Duodenal mucosa (tissue), 2 donors: ENCODE measurements at regions not wholly inside any gene's neighbourhood (a gene's known extent, or its start where the extent isn't known, plus 50 kb on each side); places are given as distances from the start of the nearest gene placed in this dataset.

Source experiments
- H3K27ac ChIP-seq: one replicate; pipeline ENCODE4 v1.7.0; 2013; ENCODE audit warnings: low read depth, low read length
- H3K27me3 ChIP-seq, 2 donors: one replicate each; pipeline ENCODE4 v1.7.0; 2013; ENCODE audit warnings: low read length in 2 of 2, control low read depth in 1 of 2; ENCODE audit not compliant: insufficient read depth in 2 of 2, control insufficient read depth in 1 of 2
- H3K36me3 ChIP-seq, 2 donors: one replicate each; pipeline ENCODE4 v1.7.0; 2013; ENCODE audit warnings: low read length in 2 of 2, control low read depth in 1 of 2; ENCODE audit not compliant: insufficient read depth in 2 of 2, control insufficient read depth in 1 of 2
- H3K4me1 ChIP-seq, 2 donors: one replicate each; pipeline ENCODE4 v1.7.0; 2013; ENCODE audit warnings: low read length in 2 of 2, control low read depth in 1 of 2; ENCODE audit not compliant: insufficient read depth in 2 of 2, control insufficient read depth in 1 of 2
- H3K4me3 ChIP-seq, 2 donors: one replicate each; pipeline ENCODE4 v1.7.0; 2013; ENCODE audit warnings: low read length in 2 of 2, low read depth in 1 of 2
- H3K9ac ChIP-seq, 2 donors: one replicate each; pipeline ENCODE4 v1.7.0; 2013; ENCODE audit warnings: low read length in 2 of 2, low read depth in 1 of 2
- H3K9me3 ChIP-seq, 2 donors: one replicate each; pipeline ENCODE4 v1.7.0; 2013; ENCODE audit warnings: low read length in 2 of 2, control low read depth in 1 of 2; ENCODE audit not compliant: control insufficient read depth in 1 of 2

DNA sequence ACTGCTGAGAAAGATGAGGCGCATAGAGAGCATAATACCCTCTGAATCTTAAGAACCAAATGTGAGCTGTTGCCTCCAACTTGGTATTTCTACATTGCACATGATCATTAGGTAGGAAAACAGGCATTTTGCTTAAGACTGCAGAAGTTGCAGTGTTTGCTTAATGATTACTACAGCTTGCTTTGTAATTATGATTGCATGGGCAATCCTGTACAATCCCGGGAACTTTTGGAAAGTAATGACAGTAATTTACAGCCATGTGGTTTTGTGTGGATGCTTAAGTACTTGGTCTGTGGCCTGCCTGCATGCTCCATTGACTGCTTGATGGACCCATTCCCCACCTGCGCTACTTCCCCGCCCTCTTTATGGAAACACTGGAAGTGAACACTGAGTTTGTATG lies 301.1 kb downstream of the DIPK2A start:
- no peak overlapping the region for H3K27ac ChIP-seq
- no peaks in the 10 kb centered on the region for H3K27me3 ChIP-seq
- H3K9ac ChIP-seq: no peak overlapping the region
- H3K9me3 ChIP-seq: no peaks in the 10 kb centered on the region
- H3K36me3 ChIP-seq: no peaks in the 10 kb centered on the region
- H3K4me1 ChIP-seq: no peaks in the 10 kb centered on the region
- no peak overlapping the region for H3K4me3 ChIP-seq

GRCh38 chr3:144273601-144274000 lies 302.0 kb downstream of the DIPK2A start:
- Histone ChIP-seq H3K4me3 (no peak overlapping the region), H3K36me3 (no peaks in the 10 kb centered on the region), H3K27ac (no peak overlapping the region), H3K27me3 (no peaks in the 10 kb centered on the region), H3K9me3 (no peaks in the 10 kb centered on the region), H3K4me1 (no peaks in the 10 kb centered on the region), H3K9ac (no peak overlapping the region)

GRCh38 chr3:144275005-144275404 lies 303.4 kb downstream of the DIPK2A start:
- no peak overlapping the region for H3K27ac ChIP-seq
- no peak overlapping the region for H3K4me3 ChIP-seq
- H3K4me1 ChIP-seq: no peaks in the 10 kb centered on the region
- no peaks in the 10 kb centered on the region for H3K36me3 ChIP-seq
- H3K9ac ChIP-seq: no peak overlapping the region
- H3K9me3 ChIP-seq: no peaks in the 10 kb centered on the region
- H3K27me3 ChIP-seq: no peaks in the 10 kb centered on the region

DNA sequence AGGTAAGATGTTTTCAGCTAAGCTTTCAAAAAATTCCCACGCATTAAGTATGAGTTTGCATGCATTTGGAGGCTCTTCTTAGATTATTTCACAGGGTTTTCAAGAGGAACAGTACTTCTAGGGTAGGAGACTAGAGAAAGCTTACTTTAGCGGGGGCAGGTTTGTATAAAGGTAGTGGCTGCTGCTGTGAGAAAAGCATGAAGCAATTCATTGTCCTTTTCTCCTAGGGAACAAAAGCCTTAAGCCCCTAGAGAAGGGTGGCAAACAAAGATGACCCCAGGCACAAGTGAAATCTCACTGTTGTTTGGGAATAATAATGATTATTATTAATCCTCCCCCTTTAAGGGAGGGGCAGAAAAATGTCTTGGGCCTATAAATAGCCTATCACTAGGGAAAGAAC lies 310.7 kb downstream of the DIPK2A start:
- H3K27ac ChIP-seq: no peak overlapping the region
- H3K9me3 ChIP-seq: no peaks in the 10 kb centered on the region
- H3K27me3 ChIP-seq: no peaks in the 10 kb centered on the region
- H3K36me3 ChIP-seq: no peaks in the 10 kb centered on the region
- H3K4me3 ChIP-seq: no peak overlapping the region
- no peak overlapping the region for H3K9ac ChIP-seq
- no peaks in the 10 kb centered on the region for H3K4me1 ChIP-seq

GRCh38 chr3:144286235-144286910 lies 314.8 kb downstream of the DIPK2A start:
- Histone ChIP-seq H3K9ac (no peak overlapping the region), H3K4me1 (no peaks in the 10 kb centered on the region), H3K4me3 (no peak overlapping the region), H3K9me3 (no peaks in the 10 kb centered on the region), H3K27ac (no peak overlapping the region), H3K27me3 (no peaks in the 10 kb centered on the region), H3K36me3 (no peaks in the 10 kb centered on the region)

GRCh38 chr3:144287001-144287400 lies 315.4 kb downstream of the DIPK2A start:
- Histone ChIP-seq H3K36me3 (no peaks in the 10 kb centered on the region), H3K27me3 (no peaks in the 10 kb centered on the region), H3K9ac (no peak overlapping the region), H3K4me3 (no peak overlapping the region), H3K4me1 (no peaks in the 10 kb centered on the region), H3K27ac (no peak overlapping the region), H3K9me3 (no peaks in the 10 kb centered on the region)

GRCh38 chr3:144289057-144289456 lies 317.4 kb downstream of the DIPK2A start:
- Histone ChIP-seq H3K27me3 (no peaks in the 10 kb centered on the region), H3K27ac (no peak overlapping the region), H3K9ac (no peak overlapping the region), H3K4me3 (no peak overlapping the region), H3K9me3 (no peaks in the 10 kb centered on the region), H3K4me1 (no peaks in the 10 kb centered on the region), H3K36me3 (no peaks in the 10 kb centered on the region)

GRCh38 chr3:144294659-144295538 lies 323.3 kb downstream of the DIPK2A start:
- Histone ChIP-seq H3K9ac (no peak overlapping the region), H3K27ac (no peak overlapping the region), H3K4me1 (no peaks in the 10 kb centered on the region), H3K27me3 (no peaks in the 10 kb centered on the region), H3K36me3 (no peaks in the 10 kb centered on the region), H3K9me3 (no peaks in the 10 kb centered on the region), H3K4me3 (no peak overlapping the region)

DNA sequence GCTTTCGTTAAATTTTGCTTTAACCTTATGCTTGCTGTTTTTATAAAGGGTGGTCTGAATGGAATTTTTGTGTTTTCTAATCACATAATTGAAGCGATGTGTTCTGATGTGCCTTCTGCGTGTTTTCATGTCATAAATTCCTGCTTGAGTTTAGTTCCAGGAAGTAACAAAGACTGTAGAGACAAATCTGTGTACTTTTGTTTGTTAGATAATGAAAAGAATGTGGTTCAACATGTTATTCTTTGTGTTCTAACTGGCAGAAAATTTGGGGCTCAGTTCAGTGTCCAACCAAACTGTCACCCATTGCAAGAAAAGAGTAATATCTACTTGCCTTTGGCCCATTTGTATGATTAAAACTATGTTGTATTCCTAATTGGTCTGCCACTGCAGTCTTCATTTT lies 324.0 kb downstream of the DIPK2A start:
- Histone ChIP-seq H3K27ac (no peak overlapping the region), H3K4me3 (no peak overlapping the region), H3K9me3 (no peaks in the 10 kb centered on the region), H3K27me3 (no peaks in the 10 kb centered on the region), H3K4me1 (no peaks in the 10 kb centered on the region), H3K9ac (no peak overlapping the region), H3K36me3 (no peaks in the 10 kb centered on the region)

GRCh38 chr3:144296808-144297207 lies 325.2 kb downstream of the DIPK2A start:
- no peak overlapping the region for H3K4me3 ChIP-seq
- peaks cover 0 to 2% of the 10 kb centered on the region in 2 donors for H3K9me3 ChIP-seq
- H3K9ac ChIP-seq: no peak overlapping the region
- H3K27me3 ChIP-seq: no peaks in the 10 kb centered on the region
- H3K27ac ChIP-seq: no peak overlapping the region
- no peaks in the 10 kb centered on the region for H3K4me1 ChIP-seq
- no peaks in the 10 kb centered on the region for H3K36me3 ChIP-seq
